Breast epithelium (tissue), 4 donors: ENCODE measurements at regions not wholly inside any gene's neighbourhood (a gene's known extent, or its start where the extent isn't known, plus 50 kb on each side); places are given as distances from the start of the nearest gene placed in this dataset.

ENCODE experiments used
- DNase-seq, 2 donors: peaks; one replicate each; pipeline ENCODE4 v3.0.0-alpha.2; 2019; ENCODE audit warnings: low spot score in 2 of 2
- H3K27ac ChIP-seq, 2 donors: fragments of 200-600 bp; sonication (generic) in 1 of 2; one replicate each; pipeline ENCODE4 v1.5.1; 2016 to 2019; ENCODE audit warnings: mild to moderate bottlenecking in 1 of 2
- H3K27me3 ChIP-seq, 2 donors: fragments of 200-600 bp; sonication (generic) in 1 of 2; one replicate each; pipeline versions ENCODE4 v1.5.1 to v1.6.0; 2017 to 2019; ENCODE audit warnings: control low read depth in 1 of 2, mild to moderate bottlenecking in 1 of 2
- H3K36me3 ChIP-seq: fragments of 200-600 bp; one replicate; pipeline ENCODE4 v1.5.1; 2019
- H3K4me1 ChIP-seq, 2 donors: fragments of 200-600 bp; sonication (generic); one replicate each; pipeline ENCODE4 v1.5.1; 2016 to 2019; ENCODE audit warnings: control low read depth in 1 of 2
- H3K4me3 ChIP-seq, 3 donors: fragments of 200-600 bp; sonication (generic); 1 replicate in 2 of 3; 2 replicates in 1 of 3; pipeline ENCODE4 v1.5.1; 2016 to 2019; ENCODE audit warnings: mild to moderate bottlenecking in 3 of 3, moderate library complexity in 2 of 3
- H3K9me3 ChIP-seq, 2 donors: fragments of 200-600 bp; sonication (generic) in 1 of 2; one replicate each; pipeline ENCODE4 v1.5.1; 2016 to 2019; ENCODE audit warnings: control low read depth in 1 of 2
- POLR2A ChIP-seq: fragments of 450-650 bp; IDR thresholded peaks from one replicate; pipeline ENCODE4 v1.6.1; 2016; ENCODE audit warnings: antibody characterized with exemption, mild to moderate bottlenecking, moderate library complexity
- POLR2AphosphoS5 ChIP-seq, 3 donors: sonication (generic); formaldehyde crosslinking; IDR thresholded peaks; one replicate each; pipeline ENCODE4 v1.6.1; 2017; ENCODE audit warnings: antibody characterized with exemption in 3 of 3
- intact Hi-C: fragments of 100-400 bp; cut with DNase I; formaldehyde crosslinking; loops from one replicate; pipeline ENCODE4 v1.15.1; 2023; ENCODE audit warnings: low total_unique reads
- TF ChIP-seq, protein P1 (sequence below), 3 donors: fragments of 450-650 bp; IDR thresholded peaks; one replicate each; pipeline ENCODE4 v1.5.1; 2016 to 2017; ENCODE audit warnings: antibody characterized with exemption in 3 of 3, mild to moderate bottlenecking in 3 of 3, moderate library complexity in 3 of 3

DNA sequence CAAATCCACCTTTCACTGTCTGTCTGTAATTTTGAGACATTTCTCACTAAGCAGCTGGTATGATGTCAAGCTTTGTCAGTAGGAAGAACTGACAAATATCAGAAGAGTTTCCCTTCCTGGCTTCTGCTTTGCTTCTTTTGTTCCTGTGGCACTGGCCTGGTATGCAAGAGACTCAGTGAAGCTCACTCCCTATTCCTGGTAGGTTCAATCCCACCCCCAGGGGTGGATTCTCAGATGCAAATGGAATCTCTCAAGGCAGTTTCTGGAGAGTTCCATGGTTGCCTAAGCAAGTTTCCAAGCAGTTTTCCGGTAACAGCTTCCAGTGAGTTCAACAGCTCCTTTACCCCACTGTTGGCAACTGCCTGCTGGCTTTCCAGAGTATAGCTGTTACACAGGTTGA is 683.4 kb downstream of the PTPRC start:
- Histone ChIP-seq H3K4me3 (no peak overlapping the region), H3K36me3 (no peaks in the 10 kb centered on the region), H3K9me3 (peaks cover 0 to 10% of the 10 kb centered on the region in 2 donors), H3K4me1 (no peaks in the 10 kb centered on the region), H3K27me3 (no peaks in the 10 kb centered on the region), H3K27ac (no peak overlapping the region)
- TF ChIP-seq POLR2AphosphoS5 (IDR thresholded peaks at IDR 0.05) (no peak), POLR2A (no peak)
- TF ChIP-seq, protein P1, sequence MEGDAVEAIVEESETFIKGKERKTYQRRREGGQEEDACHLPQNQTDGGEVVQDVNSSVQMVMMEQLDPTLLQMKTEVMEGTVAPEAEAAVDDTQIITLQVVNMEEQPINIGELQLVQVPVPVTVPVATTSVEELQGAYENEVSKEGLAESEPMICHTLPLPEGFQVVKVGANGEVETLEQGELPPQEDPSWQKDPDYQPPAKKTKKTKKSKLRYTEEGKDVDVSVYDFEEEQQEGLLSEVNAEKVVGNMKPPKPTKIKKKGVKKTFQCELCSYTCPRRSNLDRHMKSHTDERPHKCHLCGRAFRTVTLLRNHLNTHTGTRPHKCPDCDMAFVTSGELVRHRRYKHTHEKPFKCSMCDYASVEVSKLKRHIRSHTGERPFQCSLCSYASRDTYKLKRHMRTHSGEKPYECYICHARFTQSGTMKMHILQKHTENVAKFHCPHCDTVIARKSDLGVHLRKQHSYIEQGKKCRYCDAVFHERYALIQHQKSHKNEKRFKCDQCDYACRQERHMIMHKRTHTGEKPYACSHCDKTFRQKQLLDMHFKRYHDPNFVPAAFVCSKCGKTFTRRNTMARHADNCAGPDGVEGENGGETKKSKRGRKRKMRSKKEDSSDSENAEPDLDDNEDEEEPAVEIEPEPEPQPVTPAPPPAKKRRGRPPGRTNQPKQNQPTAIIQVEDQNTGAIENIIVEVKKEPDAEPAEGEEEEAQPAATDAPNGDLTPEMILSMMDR (IDR thresholded peaks at IDR 0.05) = no peak
- no peak for DNase-seq
- intact Hi-C loops = no loop called here

DNA sequence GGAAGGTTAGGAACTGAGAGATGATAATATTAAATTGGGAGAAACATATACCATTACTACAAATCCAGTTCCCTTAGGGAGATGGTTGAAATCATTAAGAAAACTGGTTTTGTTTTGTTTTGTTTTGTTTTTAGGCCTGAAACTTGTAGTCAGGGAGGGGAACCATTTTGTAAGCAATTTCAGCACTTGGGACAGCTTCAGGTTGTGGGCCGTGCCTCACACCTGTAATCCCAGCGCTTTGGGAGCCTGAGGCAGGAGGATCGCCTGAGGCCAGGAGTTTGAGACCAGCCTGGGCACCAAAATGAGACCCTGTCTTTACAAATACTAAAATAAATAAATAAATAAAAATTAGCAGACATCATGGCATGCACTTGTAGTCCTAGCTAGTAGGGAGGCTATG is 694.3 kb upstream of the NR5A2 start:
- H3K4me3 ChIP-seq = no peak overlapping the region
- no peak for DNase-seq
- H3K36me3 ChIP-seq = no peaks in the 10 kb centered on the region
- TF ChIP-seq POLR2AphosphoS5 (IDR thresholded peaks at IDR 0.05) = no peak
- no peak for TF ChIP-seq POLR2A
- TF ChIP-seq, protein P1 (IDR thresholded peaks at IDR 0.05) = no peak
- H3K27ac ChIP-seq = no peak overlapping the region
- intact Hi-C loops = no loop called here
- H3K27me3 ChIP-seq = no peaks in the 10 kb centered on the region
- no peaks in the 10 kb centered on the region for H3K4me1 ChIP-seq
- no peaks in the 10 kb centered on the region for H3K9me3 ChIP-seq

DNA sequence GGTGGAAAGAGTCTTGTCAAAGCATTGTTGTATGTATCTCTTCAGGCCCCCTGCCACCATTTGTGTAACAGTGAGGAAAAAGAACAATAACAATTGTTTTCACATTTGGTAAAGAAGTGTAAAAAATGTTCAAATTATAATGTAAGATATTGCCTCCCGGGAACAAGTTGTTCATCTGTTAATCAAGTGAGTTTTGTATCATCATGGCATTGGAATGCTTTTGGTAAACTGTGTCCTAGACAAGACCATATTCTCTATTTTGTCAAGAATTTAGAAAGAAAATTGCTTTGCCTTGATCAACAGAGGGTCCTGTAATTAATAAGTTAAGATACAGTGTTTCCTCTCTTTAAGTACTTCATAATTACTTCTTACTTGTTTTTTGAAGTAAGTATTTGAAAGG is 692.0 kb upstream of the NR5A2 start:
- Histone ChIP-seq H3K4me1 (no peaks in the 10 kb centered on the region), H3K27me3 (no peaks in the 10 kb centered on the region), H3K9me3 (no peaks in the 10 kb centered on the region), H3K36me3 (no peaks in the 10 kb centered on the region), H3K4me3 (no peak overlapping the region), H3K27ac (no peak overlapping the region)
- intact Hi-C loops = no loop called here
- no peak for DNase-seq
- TF ChIP-seq, protein P1 (IDR thresholded peaks at IDR 0.05) = no peak
- no peak for TF ChIP-seq POLR2AphosphoS5 (IDR thresholded peaks at IDR 0.05)
- no peak for TF ChIP-seq POLR2A

DNA sequence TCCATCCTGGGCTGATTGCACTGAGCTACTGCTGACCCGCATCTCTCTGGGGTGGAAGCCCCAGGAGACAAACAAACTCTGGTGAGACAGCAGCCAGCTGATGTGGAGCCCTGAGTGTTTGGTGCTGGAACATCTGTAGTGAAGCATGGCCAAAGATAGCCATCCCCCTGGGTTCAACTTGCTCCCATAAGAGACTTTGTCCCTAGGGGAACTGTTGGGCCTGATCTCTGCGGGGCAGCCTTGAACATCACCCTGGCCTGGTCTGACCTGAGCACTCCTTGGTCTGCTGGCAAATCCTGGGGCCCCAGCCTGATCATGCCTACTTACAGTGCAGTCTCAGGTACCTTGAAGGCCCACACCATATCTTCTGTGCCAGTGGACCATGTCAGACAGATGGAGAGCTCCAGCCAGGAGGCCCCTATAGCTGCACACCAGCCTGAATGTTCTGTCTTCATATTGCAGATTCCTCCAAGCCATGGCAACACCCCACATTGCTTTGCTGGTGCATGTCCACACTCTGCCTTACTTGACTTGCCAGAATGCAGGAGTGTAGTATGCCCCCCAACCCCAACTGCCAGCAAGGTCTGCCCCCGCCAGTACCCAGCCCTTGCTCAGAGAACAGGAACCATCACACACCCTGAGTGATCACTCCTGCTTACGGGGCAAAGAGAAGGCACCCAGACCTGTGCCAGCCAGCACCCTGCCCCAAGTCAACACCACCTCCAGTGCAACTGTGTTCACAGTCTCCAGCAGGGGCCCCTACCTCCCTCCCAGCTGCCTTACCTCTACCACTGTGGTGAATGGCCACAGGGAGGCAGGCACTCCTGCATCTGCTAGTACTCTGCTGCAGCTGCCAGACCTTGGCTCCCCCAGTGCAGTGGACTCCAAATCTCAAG is 690.5 kb upstream of the NR5A2 start:
- intact Hi-C loops = no loop called here
- Histone ChIP-seq H3K27me3 (no peaks in the 10 kb centered on the region), H3K4me3 (no peak overlapping the region), H3K9me3 (no peaks in the 10 kb centered on the region), H3K36me3 (no peaks in the 10 kb centered on the region), H3K27ac (no peak overlapping the region), H3K4me1 (no peaks in the 10 kb centered on the region)
- no peak for DNase-seq
- TF ChIP-seq POLR2A = no peak
- TF ChIP-seq, protein P1 (IDR thresholded peaks at IDR 0.05) = no peak
- TF ChIP-seq POLR2AphosphoS5 (IDR thresholded peaks at IDR 0.05) = no peak

DNA sequence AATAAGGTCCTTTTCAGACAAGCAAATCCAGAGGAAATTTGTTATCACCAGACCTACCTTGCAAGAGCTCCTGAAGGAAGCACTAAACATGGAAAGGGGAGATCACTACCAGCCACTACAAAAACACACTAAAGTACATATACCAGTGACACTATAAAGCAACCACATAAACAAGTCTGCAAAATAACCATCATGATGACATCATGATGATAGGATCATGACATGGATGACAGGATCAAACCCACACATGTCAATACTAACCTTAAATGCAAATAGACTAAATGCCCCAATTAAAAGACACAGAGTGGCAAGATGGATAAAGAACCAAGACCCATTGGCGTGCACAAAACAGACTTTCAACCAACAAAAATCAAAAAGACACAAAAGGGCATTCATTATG is 688.8 kb upstream of the NR5A2 start:
- no peak overlapping the region for H3K27ac ChIP-seq
- intact Hi-C loops = no loop called here
- H3K4me3 ChIP-seq = no peak overlapping the region
- TF ChIP-seq POLR2AphosphoS5 (IDR thresholded peaks at IDR 0.05) (no peak), POLR2A (no peak)
- TF ChIP-seq, protein P1 (IDR thresholded peaks at IDR 0.05) = no peak
- H3K36me3 ChIP-seq = no peaks in the 10 kb centered on the region
- no peaks in the 10 kb centered on the region for H3K27me3 ChIP-seq
- no peaks in the 10 kb centered on the region for H3K4me1 ChIP-seq
- H3K9me3 ChIP-seq = no peaks in the 10 kb centered on the region
- DNase-seq = no peak
